Breast epithelium (tissue), 4 donors: ENCODE measurements at regions not wholly inside any gene's neighbourhood (a gene's known extent, or its start where the extent isn't known, plus 50 kb on each side); places are given as distances from the start of the nearest gene placed in this dataset.

Experiments
- DNase-seq, 2 donors: peaks; one replicate each; pipeline ENCODE4 v3.0.0-alpha.2; 2019; ENCODE audit warnings: low spot score in 2 of 2
- H3K27ac ChIP-seq, 2 donors: fragments of 200-600 bp; sonication (generic) in 1 of 2; one replicate each; pipeline ENCODE4 v1.5.1; 2016 to 2019; ENCODE audit warnings: mild to moderate bottlenecking in 1 of 2
- H3K27me3 ChIP-seq, 2 donors: fragments of 200-600 bp; sonication (generic) in 1 of 2; one replicate each; pipeline versions ENCODE4 v1.5.1 to v1.6.0; 2017 to 2019; ENCODE audit warnings: control low read depth in 1 of 2, mild to moderate bottlenecking in 1 of 2
- H3K36me3 ChIP-seq: fragments of 200-600 bp; one replicate; pipeline ENCODE4 v1.5.1; 2019
- H3K4me1 ChIP-seq, 2 donors: fragments of 200-600 bp; sonication (generic); one replicate each; pipeline ENCODE4 v1.5.1; 2016 to 2019; ENCODE audit warnings: control low read depth in 1 of 2
- H3K4me3 ChIP-seq, 3 donors: fragments of 200-600 bp; sonication (generic); 1 replicate in 2 of 3; 2 replicates in 1 of 3; pipeline ENCODE4 v1.5.1; 2016 to 2019; ENCODE audit warnings: mild to moderate bottlenecking in 3 of 3, moderate library complexity in 2 of 3
- H3K9me3 ChIP-seq, 2 donors: fragments of 200-600 bp; sonication (generic) in 1 of 2; one replicate each; pipeline ENCODE4 v1.5.1; 2016 to 2019; ENCODE audit warnings: control low read depth in 1 of 2
- CTCF ChIP-seq, 3 donors: fragments of 450-650 bp; IDR thresholded peaks; one replicate each; pipeline ENCODE4 v1.5.1; 2016 to 2017; ENCODE audit warnings: antibody characterized with exemption in 3 of 3, mild to moderate bottlenecking in 3 of 3, moderate library complexity in 3 of 3
- POLR2A ChIP-seq: fragments of 450-650 bp; IDR thresholded peaks from one replicate; pipeline ENCODE4 v1.6.1; 2016; ENCODE audit warnings: antibody characterized with exemption, mild to moderate bottlenecking, moderate library complexity
- POLR2AphosphoS5 ChIP-seq, 3 donors: sonication (generic); formaldehyde crosslinking; IDR thresholded peaks; one replicate each; pipeline ENCODE4 v1.6.1; 2017; ENCODE audit warnings: antibody characterized with exemption in 3 of 3
- intact Hi-C: fragments of 100-400 bp; cut with DNase I; formaldehyde crosslinking; loops from one replicate; pipeline ENCODE4 v1.15.1; 2023; ENCODE audit warnings: low total_unique reads

DNA sequence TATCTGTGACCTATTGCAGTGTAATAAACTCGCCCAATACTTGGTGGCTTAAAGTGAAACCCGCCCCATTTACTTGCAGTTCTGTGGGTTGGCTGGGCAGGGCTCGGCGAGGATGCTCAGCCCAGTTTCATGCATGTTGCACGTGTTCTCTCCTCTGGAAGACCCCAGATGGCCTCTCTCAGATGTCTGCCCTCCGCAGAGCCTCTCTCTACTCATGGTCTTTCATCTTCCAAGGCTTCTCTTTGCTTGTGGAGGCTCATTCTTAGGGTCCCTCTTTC is 251.4 kb downstream of the SOD2 start:
- Histone ChIP-seq H3K9me3 (no peaks in the 10 kb centered on the region), H3K36me3 (no peaks in the 10 kb centered on the region), H3K4me3 (no peak overlapping the region), H3K4me1 (no peaks in the 10 kb centered on the region), H3K27me3 (no peaks in the 10 kb centered on the region), H3K27ac (no peak overlapping the region)
- TF ChIP-seq POLR2AphosphoS5 (IDR thresholded peaks at IDR 0.05) (no peak), CTCF (IDR thresholded peaks at IDR 0.05) (no peak), POLR2A (no peak)
- intact Hi-C loops, result no loop called here
- no peak for DNase-seq

- DNase-seq, result no peak
- no peak overlapping the region for H3K27ac ChIP-seq
- no peaks in the 10 kb centered on the region for H3K9me3 ChIP-seq
- TF ChIP-seq CTCF (IDR thresholded peaks at IDR 0.05) (no peak), POLR2AphosphoS5 (IDR thresholded peaks at IDR 0.05) (no peak), POLR2A (no peak)
- no peaks in the 10 kb centered on the region for H3K36me3 ChIP-seq
- no peaks in the 10 kb centered on the region for H3K4me1 ChIP-seq
- H3K4me3 ChIP-seq, result no peak overlapping the region
- intact Hi-C loops, result no loop called here
- H3K27me3 ChIP-seq, result no peaks in the 10 kb centered on the region
Measured at GRCh38 chr6:159440911-159441703, 251.9 kb downstream of the SOD2 start.

DNA sequence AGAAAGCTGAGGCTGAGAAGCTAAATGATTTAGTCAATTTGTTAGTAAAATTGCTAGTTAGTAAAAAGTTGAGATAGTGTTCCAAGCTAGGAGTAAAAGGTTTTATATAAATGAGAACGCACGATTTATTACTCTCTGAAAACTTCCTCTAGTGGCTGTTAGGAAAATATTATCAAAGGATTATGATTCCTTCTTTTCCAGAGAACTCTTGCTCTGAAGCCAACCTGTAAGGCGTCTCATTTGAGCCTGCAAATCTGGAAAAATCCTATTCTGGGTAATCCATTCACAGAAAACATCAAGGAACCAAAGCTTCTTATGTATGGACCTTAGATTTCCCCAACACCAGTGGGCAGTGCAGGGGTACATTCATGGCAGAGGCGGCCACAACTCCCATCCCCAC is 252.7 kb downstream of the SOD2 start:
- no peak for DNase-seq
- Histone ChIP-seq H3K9me3 (no peaks in the 10 kb centered on the region), H3K4me1 (peaks cover 0 to under 1% of the 10 kb centered on the region in 2 donors), H3K36me3 (no peaks in the 10 kb centered on the region), H3K4me3 (no peak overlapping the region), H3K27ac (no peak overlapping the region), H3K27me3 (no peaks in the 10 kb centered on the region)
- TF ChIP-seq POLR2AphosphoS5 (IDR thresholded peaks at IDR 0.05) (no peak), CTCF (IDR thresholded peaks at IDR 0.05) (no peak), POLR2A (no peak)
- intact Hi-C loops, result no loop called here

DNA sequence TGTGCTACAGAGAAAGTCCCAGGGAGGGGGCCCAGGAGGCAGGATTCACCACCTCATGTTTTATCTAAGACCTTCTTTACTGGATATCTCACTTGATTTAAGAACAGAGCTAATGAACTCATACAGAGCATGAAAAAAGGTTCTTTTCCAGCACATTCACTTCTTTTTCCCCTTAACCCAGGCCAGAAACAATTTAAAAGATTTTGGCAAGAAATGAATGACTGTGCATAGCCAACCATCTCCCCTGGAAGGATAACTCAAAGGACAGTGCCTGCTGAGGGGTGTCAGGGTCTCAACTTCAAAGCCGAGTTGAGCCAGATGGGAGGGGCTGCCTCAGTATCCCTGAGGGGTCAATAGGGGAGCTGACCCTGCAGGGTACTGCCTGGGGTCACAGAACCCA is 253.4 kb downstream of the SOD2 start:
- H3K4me3 ChIP-seq, result no peak overlapping the region
- H3K9me3 ChIP-seq, result peaks cover 1 to 4% of the 10 kb centered on the region in 2 donors
- H3K4me1 ChIP-seq, result peaks cover 0 to 6% of the 10 kb centered on the region in 2 donors
- TF ChIP-seq CTCF (IDR thresholded peaks at IDR 0.05) (no peak), POLR2A (no peak), POLR2AphosphoS5 (IDR thresholded peaks at IDR 0.05) (no peak)
- H3K27ac ChIP-seq, result no peak overlapping the region
- intact Hi-C loops, result no loop called here
- no peaks in the 10 kb centered on the region for H3K36me3 ChIP-seq
- H3K27me3 ChIP-seq, result no peaks in the 10 kb centered on the region
- no peak for DNase-seq

GRCh38 chr6:159438106-159438505 is 254.9 kb downstream of the SOD2 start:
- TF ChIP-seq POLR2A (no peak), POLR2AphosphoS5 (IDR thresholded peaks at IDR 0.05) (no peak), CTCF (IDR thresholded peaks at IDR 0.05) (no peak)
- no peak overlapping the region for H3K27ac ChIP-seq
- H3K27me3 ChIP-seq, result no peaks in the 10 kb centered on the region
- H3K4me1 ChIP-seq, result peaks cover 0 to 6% of the 10 kb centered on the region in 2 donors
- no peak overlapping the region for H3K4me3 ChIP-seq
- H3K9me3 ChIP-seq, result peaks cover 14 to 16% of the 10 kb centered on the region in 2 donors
- no peaks in the 10 kb centered on the region for H3K36me3 ChIP-seq
- intact Hi-C loops, result no loop called here
- DNase-seq, result no peak
